ENCODE measurements at regions not wholly inside any gene's neighbourhood (a gene's known extent, or its start where the extent isn't known, plus 50 kb on each side); places are given as distances from the start of the nearest gene placed in this dataset.

DNA sequence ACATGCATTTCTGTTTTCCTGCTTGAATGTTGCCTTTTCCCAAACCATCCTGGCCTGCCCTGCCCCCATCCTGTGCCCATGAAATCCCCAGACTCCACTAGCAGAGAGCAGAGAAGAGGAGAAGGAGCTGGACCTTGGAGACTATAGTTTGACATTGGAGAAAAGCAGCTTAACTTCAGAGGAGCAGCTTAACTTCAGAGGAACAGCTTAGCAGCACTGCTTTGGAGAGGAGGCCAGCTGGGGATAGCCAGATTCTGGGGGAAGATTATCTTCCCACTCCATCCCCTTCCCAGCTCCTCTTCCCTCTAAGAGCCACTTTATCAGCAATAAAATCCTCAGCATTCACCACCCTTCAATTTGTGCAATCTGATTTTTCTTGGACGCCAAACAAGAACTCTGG is 443.0 kb downstream of the PCDH10 start:
- no peak for TF ChIP-seq CTCF (IDR thresholded peaks at IDR 0.05)
- TF ChIP-seq, protein P1, sequence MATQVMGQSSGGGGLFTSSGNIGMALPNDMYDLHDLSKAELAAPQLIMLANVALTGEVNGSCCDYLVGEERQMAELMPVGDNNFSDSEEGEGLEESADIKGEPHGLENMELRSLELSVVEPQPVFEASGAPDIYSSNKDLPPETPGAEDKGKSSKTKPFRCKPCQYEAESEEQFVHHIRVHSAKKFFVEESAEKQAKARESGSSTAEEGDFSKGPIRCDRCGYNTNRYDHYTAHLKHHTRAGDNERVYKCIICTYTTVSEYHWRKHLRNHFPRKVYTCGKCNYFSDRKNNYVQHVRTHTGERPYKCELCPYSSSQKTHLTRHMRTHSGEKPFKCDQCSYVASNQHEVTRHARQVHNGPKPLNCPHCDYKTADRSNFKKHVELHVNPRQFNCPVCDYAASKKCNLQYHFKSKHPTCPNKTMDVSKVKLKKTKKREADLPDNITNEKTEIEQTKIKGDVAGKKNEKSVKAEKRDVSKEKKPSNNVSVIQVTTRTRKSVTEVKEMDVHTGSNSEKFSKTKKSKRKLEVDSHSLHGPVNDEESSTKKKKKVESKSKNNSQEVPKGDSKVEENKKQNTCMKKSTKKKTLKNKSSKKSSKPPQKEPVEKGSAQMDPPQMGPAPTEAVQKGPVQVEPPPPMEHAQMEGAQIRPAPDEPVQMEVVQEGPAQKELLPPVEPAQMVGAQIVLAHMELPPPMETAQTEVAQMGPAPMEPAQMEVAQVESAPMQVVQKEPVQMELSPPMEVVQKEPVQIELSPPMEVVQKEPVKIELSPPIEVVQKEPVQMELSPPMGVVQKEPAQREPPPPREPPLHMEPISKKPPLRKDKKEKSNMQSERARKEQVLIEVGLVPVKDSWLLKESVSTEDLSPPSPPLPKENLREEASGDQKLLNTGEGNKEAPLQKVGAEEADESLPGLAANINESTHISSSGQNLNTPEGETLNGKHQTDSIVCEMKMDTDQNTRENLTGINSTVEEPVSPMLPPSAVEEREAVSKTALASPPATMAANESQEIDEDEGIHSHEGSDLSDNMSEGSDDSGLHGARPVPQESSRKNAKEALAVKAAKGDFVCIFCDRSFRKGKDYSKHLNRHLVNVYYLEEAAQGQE (IDR thresholded peaks at IDR 0.05; ENCODE audit: insufficient read depth in 1 of 2, low read depth in 2 of 2, low read length in 1 of 2), result no peak

All from Panc1 (cell line).